Cardiac muscle cell (in vitro differentiated cells and primary cell): ENCODE measurements at regions not wholly inside any gene's neighbourhood (a gene's known extent, or its start where the extent isn't known, plus 50 kb on each side); places are given as distances from the start of the nearest gene placed in this dataset.

Experiments
- DNase-seq, 2 donors: peaks; one replicate each; pipeline versions ENCODE4 v3.0.0 to v3.0.0-alpha.2; 2010 to 2017; ENCODE audit warnings: low read depth in 1 of 2, low spot score in 1 of 2
- H3K27ac ChIP-seq: fragments of 200-600 bp; sonication (generic); 2 replicates; pipeline ENCODE4 v1.5.1; 2016
- H3K27me3 ChIP-seq: fragments of 200-600 bp; sonication (generic); 2 replicates; pipeline ENCODE4 v1.6.0; 2016; ENCODE audit warnings: control low read depth
- H3K36me3 ChIP-seq: fragments of 200-600 bp; sonication (generic); 2 replicates; pipeline ENCODE4 v1.5.1; 2016; ENCODE audit warnings: control low read depth
- H3K4me1 ChIP-seq: fragments of 200-600 bp; sonication (generic); 2 replicates; pipeline ENCODE4 v1.8.1; 2017; ENCODE audit warnings: low read depth, mild to moderate bottlenecking, mixed run types
- H3K4me3 ChIP-seq: fragments of 200-600 bp; sonication (generic); 2 replicates; pipeline ENCODE4 v1.5.1; 2016; ENCODE audit warnings: mild to moderate bottlenecking
- H3K9me3 ChIP-seq: fragments of 200-600 bp; sonication (generic); 2 replicates; pipeline ENCODE4 v1.5.1; 2017; ENCODE audit warnings: low read depth, mild to moderate bottlenecking, control low read depth
- TF ChIP-seq, protein P1 (sequence below): IDR thresholded peaks from 2 replicates; pipeline ENCODE4 v1.5.1; 2012; ENCODE audit warnings: low read depth, mild to moderate bottlenecking, low read length

DNA sequence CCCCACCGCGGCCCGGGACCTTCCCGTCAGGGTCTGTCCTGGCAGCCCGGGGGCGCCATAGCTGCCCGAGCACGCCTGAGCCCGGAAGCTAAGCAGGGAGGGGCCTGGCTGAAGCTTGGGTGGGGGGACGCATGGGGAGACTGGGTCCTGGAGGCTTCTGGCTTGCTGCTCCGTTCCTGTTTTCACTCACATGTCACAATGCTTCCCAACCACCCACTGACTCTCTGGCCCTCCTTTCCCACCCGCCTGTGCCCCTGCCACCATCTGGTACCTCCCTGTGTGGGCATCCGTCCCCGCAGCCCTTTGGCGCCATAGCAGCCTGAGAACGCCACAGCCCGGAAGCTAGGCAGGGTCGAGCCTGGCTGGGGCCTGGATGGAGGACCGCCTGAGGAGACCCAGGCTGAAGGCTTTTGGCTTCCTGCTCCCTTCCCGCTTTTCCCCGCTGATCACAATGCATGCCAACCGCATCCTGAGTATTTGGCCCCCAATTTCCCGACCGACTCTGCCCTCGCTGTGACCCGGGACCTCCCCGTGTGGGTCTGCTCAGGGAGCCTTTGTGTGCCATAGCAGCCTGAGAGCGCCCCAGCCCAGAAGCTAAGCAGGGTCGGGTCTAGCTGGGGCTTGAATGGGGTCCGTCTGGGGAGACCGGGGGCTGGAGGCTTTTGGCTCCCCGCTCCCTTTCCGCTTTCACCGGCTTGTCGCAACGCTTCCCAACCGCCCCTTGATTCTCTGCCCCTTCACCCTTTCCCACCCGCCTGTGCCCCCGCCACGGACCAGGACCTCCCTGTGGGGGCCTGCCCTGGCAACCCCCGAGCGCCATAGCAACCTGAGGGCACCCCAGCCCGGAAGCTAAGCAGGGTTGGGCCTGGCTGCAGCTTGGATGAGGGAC, 2290.1 kb downstream of the TP53TG3F start:
- Histone ChIP-seq H3K36me3 (no peaks in the 10 kb centered on the region), H3K4me3 (no peak overlapping the region), H3K4me1 (no peaks in the 10 kb centered on the region), H3K27me3 (no peaks in the 10 kb centered on the region), H3K9me3 (no peaks in the 10 kb centered on the region), H3K27ac (no peak overlapping the region)
- TF ChIP-seq, protein P1, sequence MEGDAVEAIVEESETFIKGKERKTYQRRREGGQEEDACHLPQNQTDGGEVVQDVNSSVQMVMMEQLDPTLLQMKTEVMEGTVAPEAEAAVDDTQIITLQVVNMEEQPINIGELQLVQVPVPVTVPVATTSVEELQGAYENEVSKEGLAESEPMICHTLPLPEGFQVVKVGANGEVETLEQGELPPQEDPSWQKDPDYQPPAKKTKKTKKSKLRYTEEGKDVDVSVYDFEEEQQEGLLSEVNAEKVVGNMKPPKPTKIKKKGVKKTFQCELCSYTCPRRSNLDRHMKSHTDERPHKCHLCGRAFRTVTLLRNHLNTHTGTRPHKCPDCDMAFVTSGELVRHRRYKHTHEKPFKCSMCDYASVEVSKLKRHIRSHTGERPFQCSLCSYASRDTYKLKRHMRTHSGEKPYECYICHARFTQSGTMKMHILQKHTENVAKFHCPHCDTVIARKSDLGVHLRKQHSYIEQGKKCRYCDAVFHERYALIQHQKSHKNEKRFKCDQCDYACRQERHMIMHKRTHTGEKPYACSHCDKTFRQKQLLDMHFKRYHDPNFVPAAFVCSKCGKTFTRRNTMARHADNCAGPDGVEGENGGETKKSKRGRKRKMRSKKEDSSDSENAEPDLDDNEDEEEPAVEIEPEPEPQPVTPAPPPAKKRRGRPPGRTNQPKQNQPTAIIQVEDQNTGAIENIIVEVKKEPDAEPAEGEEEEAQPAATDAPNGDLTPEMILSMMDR: no peak
- DNase-seq: no peak

DNA sequence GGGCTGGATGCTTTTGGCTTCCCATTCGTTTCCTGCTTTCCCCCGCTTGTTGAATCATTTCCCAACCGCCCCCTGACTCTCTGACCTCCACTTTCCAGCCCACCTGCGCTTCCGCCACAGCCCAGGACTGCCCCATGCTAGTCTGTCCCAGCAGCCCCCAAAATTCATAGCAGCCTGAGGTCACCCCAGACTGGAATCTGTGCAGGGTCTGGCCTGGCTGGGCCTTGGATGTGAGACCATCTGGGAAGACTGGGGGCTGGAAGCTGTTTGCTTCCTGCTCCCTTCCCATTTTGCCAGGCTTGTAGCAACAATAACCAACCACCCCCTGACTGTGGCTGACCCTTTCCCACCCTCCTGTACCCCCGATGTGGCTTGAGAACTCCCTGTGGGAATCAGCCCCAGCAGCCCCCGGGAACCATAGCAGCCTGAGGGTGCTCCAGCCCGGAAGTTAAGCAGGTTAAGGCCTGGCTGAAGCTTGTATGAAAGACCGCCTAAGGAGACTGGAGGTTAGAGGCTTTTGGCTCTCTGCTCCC, 2290.8 kb downstream of the TP53TG3F start:
- H3K9me3 ChIP-seq: no peaks in the 10 kb centered on the region
- H3K4me3 ChIP-seq: no peak overlapping the region
- H3K36me3 ChIP-seq: no peaks in the 10 kb centered on the region
- H3K27me3 ChIP-seq: no peaks in the 10 kb centered on the region
- no peak overlapping the region for H3K27ac ChIP-seq
- TF ChIP-seq, protein P1: no peak
- no peaks in the 10 kb centered on the region for H3K4me1 ChIP-seq
- no peak for DNase-seq

DNA sequence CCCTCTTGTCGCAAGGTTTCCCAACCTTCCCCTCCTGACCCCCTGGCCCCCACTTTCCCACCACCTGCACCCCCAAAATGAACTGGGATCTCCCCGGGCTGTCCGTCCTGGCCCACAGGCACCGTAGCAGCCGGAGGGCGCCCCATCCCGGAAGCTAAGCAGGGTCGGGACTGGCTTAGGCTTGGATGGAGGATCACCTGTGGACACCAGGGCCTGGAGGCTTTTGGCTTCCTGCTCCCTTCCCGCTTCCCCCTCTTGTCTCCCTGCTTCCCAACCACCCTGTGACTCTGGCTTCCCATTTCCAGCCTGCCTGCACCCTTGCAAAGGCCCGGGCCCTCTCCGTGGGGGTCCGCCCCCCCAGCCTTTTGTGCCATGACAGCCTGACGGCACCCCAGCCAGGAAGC, 2291.3 kb downstream of the TP53TG3F start:
- Histone ChIP-seq H3K36me3 (no peaks in the 10 kb centered on the region), H3K4me1 (no peaks in the 10 kb centered on the region), H3K9me3 (no peaks in the 10 kb centered on the region), H3K4me3 (no peak overlapping the region), H3K27ac (no peak overlapping the region), H3K27me3 (no peaks in the 10 kb centered on the region)
- TF ChIP-seq, protein P1: no peak
- no peak for DNase-seq

DNA sequence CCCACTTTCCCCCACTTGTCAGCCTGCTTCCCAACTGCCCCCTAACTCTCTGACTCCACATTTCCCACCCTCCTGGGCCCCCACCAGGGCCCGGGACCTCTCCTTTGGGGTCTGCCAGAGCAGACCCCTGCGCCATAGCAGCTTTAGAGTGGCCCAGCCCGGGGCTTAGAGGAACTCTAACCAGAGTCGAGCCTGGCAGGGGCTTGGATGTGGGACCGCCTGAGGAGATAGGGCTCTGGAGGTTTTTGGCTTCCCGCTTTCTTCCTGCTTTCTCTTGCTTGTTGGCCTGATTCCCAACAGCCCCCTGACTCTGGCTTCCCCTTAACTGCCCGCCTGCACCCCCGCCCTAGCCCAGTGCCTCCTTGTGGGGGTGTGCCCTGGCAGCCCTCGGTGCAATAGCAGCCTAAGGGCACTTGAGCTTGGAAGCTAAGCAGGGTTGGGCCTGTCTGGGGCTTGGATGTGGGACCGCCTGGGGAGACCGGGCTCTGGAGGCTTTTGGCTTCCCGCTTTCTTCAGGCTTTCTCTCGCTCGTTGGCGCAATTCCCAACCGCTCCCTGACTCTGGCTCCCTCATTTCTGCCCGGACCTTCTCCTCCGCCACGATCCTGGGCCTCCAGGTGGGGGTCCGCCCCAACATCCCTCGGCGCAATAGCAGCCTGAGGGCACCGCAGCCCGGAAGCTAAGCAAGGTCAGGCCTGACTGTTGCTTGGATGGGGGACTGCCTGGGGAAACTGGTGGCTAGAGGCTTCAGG, 2292.0 kb downstream of the TP53TG3F start:
- no peaks in the 10 kb centered on the region for H3K27me3 ChIP-seq
- no peaks in the 10 kb centered on the region for H3K36me3 ChIP-seq
- H3K4me3 ChIP-seq: no peak overlapping the region
- TF ChIP-seq, protein P1: no peak
- H3K4me1 ChIP-seq: no peaks in the 10 kb centered on the region
- no peaks in the 10 kb centered on the region for H3K9me3 ChIP-seq
- DNase-seq: no peak
- no peak overlapping the region for H3K27ac ChIP-seq

DNA sequence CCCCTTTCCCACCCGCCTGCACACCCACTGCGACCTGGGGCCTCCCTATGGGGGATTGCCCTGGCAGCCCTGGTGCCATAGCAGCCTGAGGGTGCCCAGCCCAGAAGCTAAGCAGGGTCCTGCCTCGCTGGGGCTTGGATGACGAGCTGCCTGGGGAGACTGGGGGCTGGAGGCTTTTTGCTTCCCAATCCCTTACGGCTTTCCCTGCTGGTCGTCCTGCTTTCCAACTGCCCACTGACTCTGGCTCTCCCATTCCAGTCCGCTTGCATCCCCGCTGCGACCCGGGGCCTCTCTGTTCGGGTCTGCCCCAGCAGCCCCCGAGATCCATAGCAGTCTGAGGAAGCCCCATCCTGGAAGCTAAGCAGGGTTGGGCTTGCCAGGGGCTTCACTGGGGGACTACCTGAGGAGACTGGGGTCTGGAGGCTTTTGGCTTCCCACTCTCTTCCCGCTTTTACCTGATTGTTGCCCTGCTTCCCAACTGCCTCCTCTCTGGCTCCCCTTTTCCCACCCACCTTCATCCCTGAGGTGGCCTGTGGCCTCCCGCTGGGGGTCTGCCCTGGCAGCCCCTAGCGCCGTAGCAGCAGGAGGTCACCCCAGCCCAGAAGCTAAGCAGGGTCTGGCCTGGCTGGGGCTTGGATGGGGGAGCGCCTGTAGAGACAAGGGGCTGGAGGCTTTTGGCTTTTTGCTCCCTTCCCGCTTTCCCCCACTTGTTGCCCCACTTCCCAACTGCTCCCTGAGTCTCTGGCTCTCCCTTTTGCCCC, 2292.8 kb downstream of the TP53TG3F start:
- TF ChIP-seq, protein P1: no peak
- no peaks in the 10 kb centered on the region for H3K27me3 ChIP-seq
- no peak overlapping the region for H3K27ac ChIP-seq
- no peaks in the 10 kb centered on the region for H3K9me3 ChIP-seq
- H3K4me3 ChIP-seq: no peak overlapping the region
- H3K4me1 ChIP-seq: no peaks in the 10 kb centered on the region
- no peak for DNase-seq
- no peaks in the 10 kb centered on the region for H3K36me3 ChIP-seq
